Stomach smooth muscle (tissue), 2 donors: ENCODE measurements at regions not wholly inside any gene's neighbourhood (a gene's known extent, or its start where the extent isn't known, plus 50 kb on each side); places are given as distances from the start of the nearest gene placed in this dataset.

Experiments
- H3K27ac ChIP-seq: one replicate; pipeline ENCODE4 v1.7.0; 2013; ENCODE audit warnings: mild to moderate bottlenecking, low read length, inconsistent platforms
- H3K27me3 ChIP-seq, 2 donors: one replicate each; pipeline ENCODE4 v1.7.0; 2013; ENCODE audit warnings: low read length in 2 of 2; ENCODE audit not compliant: insufficient read depth in 2 of 2, control insufficient read depth in 1 of 2
- H3K36me3 ChIP-seq, 2 donors: one replicate each; pipeline ENCODE4 v1.7.0; 2013; ENCODE audit warnings: low read length in 2 of 2; ENCODE audit not compliant: control insufficient read depth in 2 of 2, insufficient read depth in 2 of 2
- H3K4me1 ChIP-seq: one replicate; pipeline ENCODE4 v1.7.0; 2013; ENCODE audit warnings: low read length; ENCODE audit not compliant: control insufficient read depth, insufficient read depth
- H3K4me3 ChIP-seq, 2 donors: one replicate each; pipeline ENCODE4 v1.7.0; 2013; ENCODE audit warnings: low read length in 2 of 2
- H3K9ac ChIP-seq, 2 donors: one replicate each; pipeline ENCODE4 v1.7.0; 2013; ENCODE audit warnings: low read length in 2 of 2, mild to moderate bottlenecking in 1 of 2
- H3K9me3 ChIP-seq, 2 donors: one replicate each; pipeline ENCODE4 v1.7.0; 2013; ENCODE audit warnings: low read length in 2 of 2; ENCODE audit not compliant: control insufficient read depth in 2 of 2
- donor health status: healthy.
- donor health status: Pancreatic carcinoma.

- Histone ChIP-seq H3K27me3 (peaks cover 5 to 17% of the 10 kb centered on the region in 2 donors), H3K4me3 (no peak overlapping the region), H3K36me3 (no peaks in the 10 kb centered on the region), H3K4me1 (no peaks in the 10 kb centered on the region), H3K27ac (no peak overlapping the region), H3K9me3 (no peaks in the 10 kb centered on the region), H3K9ac (no peak overlapping the region)
Observed at GRCh38 chr1:22362626-22363402, 88.8 kb upstream of the ZBTB40 start.

GRCh38 chr1:22363403-22364325 is 88.0 kb upstream of the ZBTB40 start:
- Histone ChIP-seq H3K4me1 (no peaks in the 10 kb centered on the region), H3K27me3 (peaks cover 0 to 16% of the 10 kb centered on the region in 2 donors), H3K4me3 (no peak overlapping the region), H3K36me3 (no peaks in the 10 kb centered on the region), H3K27ac (no peak overlapping the region), H3K9ac (no peak overlapping the region), H3K9me3 (no peaks in the 10 kb centered on the region)

- Histone ChIP-seq H3K36me3 (no peaks in the 10 kb centered on the region), H3K9me3 (no peaks in the 10 kb centered on the region), H3K9ac (no peak overlapping the region), H3K4me1 (no peaks in the 10 kb centered on the region), H3K27ac (no peak overlapping the region), H3K4me3 (no peak overlapping the region), H3K27me3 (peaks cover 4 to 19% of the 10 kb centered on the region in 2 donors)
Observed at GRCh38 chr1:22364326-22364650, 87.4 kb upstream of the ZBTB40 start.

GRCh38 chr1:22364764-22365163 is 86.9 kb upstream of the ZBTB40 start:
- Histone ChIP-seq H3K9me3 (no peaks in the 10 kb centered on the region), H3K27ac (no peak overlapping the region), H3K4me1 (no peaks in the 10 kb centered on the region), H3K36me3 (no peaks in the 10 kb centered on the region), H3K27me3 (peaks cover 5 to 19% of the 10 kb centered on the region in 2 donors), H3K9ac (no peak overlapping the region), H3K4me3 (no peak overlapping the region)

- H3K36me3 ChIP-seq, result no peaks in the 10 kb centered on the region
- H3K27ac ChIP-seq, result no peak overlapping the region
- H3K27me3 ChIP-seq, result peaks cover 5 to 19% of the 10 kb centered on the region in 2 donors
- H3K4me3 ChIP-seq, result no peak overlapping the region
- H3K9me3 ChIP-seq, result no peaks in the 10 kb centered on the region
- H3K9ac ChIP-seq, result no peak overlapping the region
- H3K4me1 ChIP-seq, result no peaks in the 10 kb centered on the region
Observed at GRCh38 chr1:22365331-22366295, 86.0 kb upstream of the ZBTB40 start.

GRCh38 chr1:22366346-22366745 is 85.3 kb upstream of the ZBTB40 start:
- H3K9ac ChIP-seq, result no peak overlapping the region
- no peak overlapping the region for H3K4me3 ChIP-seq
- H3K9me3 ChIP-seq, result no peaks in the 10 kb centered on the region
- H3K27me3 ChIP-seq, result peaks cover 5 to 18% of the 10 kb centered on the region in 2 donors
- no peak overlapping the region for H3K27ac ChIP-seq
- no peaks in the 10 kb centered on the region for H3K36me3 ChIP-seq
- no peaks in the 10 kb centered on the region for H3K4me1 ChIP-seq

GRCh38 chr1:22368125-22368524 is 83.5 kb upstream of the ZBTB40 start:
- H3K27me3 ChIP-seq, result peaks cover 5 to 17% of the 10 kb centered on the region in 2 donors
- no peak overlapping the region for H3K27ac ChIP-seq
- no peak overlapping the region for H3K9ac ChIP-seq
- no peak overlapping the region for H3K4me3 ChIP-seq
- no peaks in the 10 kb centered on the region for H3K4me1 ChIP-seq
- H3K9me3 ChIP-seq, result peaks cover 0 to 3% of the 10 kb centered on the region in 2 donors
- no peaks in the 10 kb centered on the region for H3K36me3 ChIP-seq

- H3K4me3 ChIP-seq, result no peak overlapping the region
- H3K27me3 ChIP-seq, result peaks cover 5 to 17% of the 10 kb centered on the region in 2 donors
- no peak overlapping the region for H3K27ac ChIP-seq
- H3K9ac ChIP-seq, result no peak overlapping the region
- no peaks in the 10 kb centered on the region for H3K4me1 ChIP-seq
- H3K36me3 ChIP-seq, result no peaks in the 10 kb centered on the region
- H3K9me3 ChIP-seq, result peaks cover 0 to 5% of the 10 kb centered on the region in 2 donors
Observed at GRCh38 chr1:22369294-22370189, 82.1 kb upstream of the ZBTB40 start.

- Histone ChIP-seq H3K4me3 (no peak overlapping the region), H3K4me1 (no peaks in the 10 kb centered on the region), H3K9ac (no peak overlapping the region), H3K36me3 (no peaks in the 10 kb centered on the region), H3K27ac (no peak overlapping the region), H3K9me3 (peaks cover 0 to 5% of the 10 kb centered on the region in 2 donors), H3K27me3 (peaks cover 5 to 17% of the 10 kb centered on the region in 2 donors)
Observed at GRCh38 chr1:22370190-22370498, 81.5 kb upstream of the ZBTB40 start.
